NCI-H510A treated with DMSO at 0.1 percent for 48 hours (cell line): ENCODE measurements at regions not wholly inside any gene's neighbourhood (a gene's known extent, or its start where the extent isn't known, plus 50 kb on each side); places are given as distances from the start of the nearest gene placed in this dataset.

Source experiments
- DNase-seq: peaks from one replicate; lab custom pipeline; 2025; lab: John Stamatoyannopoulos, UW

DNA sequence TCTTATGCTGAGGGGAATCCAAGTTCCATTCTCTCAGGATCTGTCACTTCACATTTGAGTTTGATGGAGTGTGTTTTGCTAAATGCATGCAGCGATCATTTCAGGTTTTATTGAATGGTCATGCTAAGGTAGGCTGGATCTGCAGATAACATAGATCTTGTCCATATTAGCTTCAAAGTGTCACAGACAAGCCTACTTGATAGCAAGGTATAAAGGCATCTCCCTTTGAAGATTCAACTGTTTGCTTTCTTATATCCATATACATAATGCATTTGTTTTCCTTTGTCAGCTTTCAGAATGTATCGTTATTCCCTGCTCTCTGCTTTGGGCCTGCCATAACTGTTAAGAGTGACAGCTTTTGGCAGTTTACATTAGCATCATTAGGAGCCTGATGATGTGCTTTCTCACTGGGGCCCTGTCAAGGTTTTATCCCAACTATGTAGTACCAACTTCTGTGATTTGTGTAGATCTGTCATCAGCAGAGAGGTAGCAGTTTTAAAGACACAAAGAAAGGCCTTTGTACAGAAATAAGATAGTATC lies 604.3 kb upstream of the CDH7 start:
- no peak for DNase-seq

GRCh38 chr18:65145312-65145711 lies 605.5 kb upstream of the CDH7 start:
- DNase-seq, result no peak

- no peak for DNase-seq
Observed at GRCh38 chr18:65133610-65134009, 617.2 kb upstream of the CDH7 start.

GRCh38 chr18:65124633-65125032 lies 626.2 kb upstream of the CDH7 start:
- DNase-seq, result no peak

DNA sequence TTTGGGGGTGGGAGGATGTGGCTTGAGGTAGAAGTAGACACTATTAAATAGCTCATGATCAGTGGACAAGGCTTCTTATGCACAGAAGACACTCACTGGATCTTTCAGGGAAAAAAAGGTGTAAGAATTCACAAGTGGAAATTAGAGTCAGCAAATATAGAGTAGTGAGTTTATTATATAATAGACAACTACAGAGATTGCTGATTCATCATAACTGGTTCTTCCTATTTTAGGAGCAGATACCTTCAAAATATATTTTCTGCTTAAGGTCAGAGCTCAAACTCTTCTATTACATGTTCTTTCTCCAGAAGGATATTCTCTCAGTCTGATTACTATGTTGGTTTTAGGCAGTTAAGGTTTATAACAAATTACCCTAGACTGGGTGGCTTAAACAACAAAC lies 646.9 kb upstream of the CDH7 start:
- no peak for DNase-seq

DNA sequence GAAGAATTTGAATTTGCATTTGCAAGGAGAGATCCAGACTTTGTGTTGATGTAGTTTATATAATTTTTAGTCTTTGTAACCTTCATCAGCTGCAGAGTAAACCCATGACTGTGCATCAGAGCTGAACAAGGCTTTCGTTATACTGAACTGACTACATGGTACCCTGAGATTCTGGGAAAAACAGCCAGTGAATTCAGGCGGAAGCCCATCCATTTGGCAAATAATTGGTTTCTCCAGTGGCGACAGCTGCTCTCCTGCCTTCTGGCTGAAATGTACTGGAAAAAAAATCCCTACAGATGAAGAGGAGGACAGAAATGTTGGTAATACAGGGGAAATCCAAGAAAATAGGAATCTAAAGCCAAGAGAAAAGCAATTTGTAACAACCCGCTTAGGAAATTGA lies 657.5 kb upstream of the CDH7 start:
- no peak for DNase-seq

DNA sequence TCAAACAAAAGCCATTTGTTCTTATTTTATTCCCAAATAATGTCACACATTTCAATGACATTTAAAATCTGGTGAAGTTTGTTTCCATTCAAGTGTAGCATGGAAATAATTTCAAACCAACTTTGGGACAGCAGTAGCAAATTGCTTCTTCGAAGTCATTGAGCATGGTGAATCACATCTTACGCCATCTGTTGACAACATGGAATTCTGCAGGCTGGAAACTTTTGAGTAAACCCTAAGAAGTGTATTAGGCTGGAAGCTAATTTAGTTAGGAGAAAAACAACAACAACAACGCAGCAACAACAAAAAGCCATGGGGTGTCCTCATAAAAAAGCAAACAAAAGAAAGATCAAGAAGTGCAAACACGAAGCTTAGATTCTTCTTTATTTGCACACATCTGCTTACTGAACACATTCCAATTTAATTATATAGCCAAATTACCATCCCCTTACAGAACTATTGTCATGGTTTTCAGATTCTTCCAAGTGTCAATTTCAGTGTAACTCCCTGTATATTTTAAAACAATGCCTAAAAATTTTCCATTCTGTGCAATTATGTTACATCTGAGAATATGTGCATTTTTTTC lies 659.0 kb upstream of the CDH7 start:
- DNase-seq, result peak; percentile 43

DNA sequence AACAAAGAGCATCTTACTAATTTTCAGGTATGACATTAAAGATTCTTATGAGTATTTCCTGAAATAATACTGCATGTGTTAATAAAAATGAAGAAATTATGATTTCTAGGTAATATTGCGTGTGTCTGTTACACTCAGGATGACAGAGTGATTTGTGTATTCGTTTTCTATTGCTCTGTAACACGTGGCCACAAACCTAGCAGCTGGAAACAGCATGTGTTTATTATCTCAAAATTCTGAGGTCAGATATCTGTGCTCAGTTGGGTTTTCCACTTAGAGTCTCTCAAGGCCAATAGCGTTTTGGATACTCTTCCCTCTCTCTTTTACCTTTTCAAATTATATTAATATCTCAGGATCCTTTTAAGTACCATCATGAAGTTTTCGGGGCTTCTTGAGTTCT lies 667.9 kb upstream of the CDH7 start:
- DNase-seq, result no peak

GRCh38 chr18:65081786-65082185 lies 669.0 kb upstream of the CDH7 start:
- no peak for DNase-seq

GRCh38 chr18:65073060-65073550 lies 677.7 kb upstream of the CDH7 start:
- no peak for DNase-seq

DNA sequence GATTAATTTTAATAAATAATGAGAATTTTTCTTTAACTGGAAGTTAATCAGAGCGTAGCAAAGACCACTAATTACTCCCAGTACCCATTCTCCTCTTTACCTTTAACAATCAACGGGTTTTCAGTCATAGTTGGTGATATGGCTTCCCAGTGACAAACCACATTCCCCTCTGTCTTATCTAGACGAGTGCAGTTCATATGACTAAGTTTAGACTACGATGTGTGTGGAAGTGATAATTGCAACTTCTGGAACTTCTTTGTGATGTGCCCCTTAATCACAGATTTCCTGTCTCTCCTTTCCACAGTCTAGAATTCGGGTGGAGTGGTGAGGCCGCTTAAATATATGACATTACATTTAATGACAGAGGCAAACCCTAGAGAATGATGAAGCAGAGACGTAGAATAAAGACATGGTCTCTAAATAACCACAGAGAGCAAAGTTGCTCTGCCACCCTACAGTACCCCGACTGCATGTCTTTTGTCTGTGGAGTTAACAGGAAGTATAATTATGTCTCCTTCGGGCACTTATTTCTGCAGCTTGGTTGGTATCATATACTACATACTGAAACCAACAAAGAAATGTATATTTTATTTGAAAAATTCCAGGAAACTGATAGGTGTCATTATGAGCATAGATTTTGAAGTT lies 693.3 kb upstream of the CDH7 start:
- no peak for DNase-seq

GRCh38 chr18:65056575-65056974 lies 694.2 kb upstream of the CDH7 start:
- no peak for DNase-seq

- DNase-seq, result no peak
Observed at GRCh38 chr18:65049586-65049985, 701.2 kb upstream of the CDH7 start.

DNA sequence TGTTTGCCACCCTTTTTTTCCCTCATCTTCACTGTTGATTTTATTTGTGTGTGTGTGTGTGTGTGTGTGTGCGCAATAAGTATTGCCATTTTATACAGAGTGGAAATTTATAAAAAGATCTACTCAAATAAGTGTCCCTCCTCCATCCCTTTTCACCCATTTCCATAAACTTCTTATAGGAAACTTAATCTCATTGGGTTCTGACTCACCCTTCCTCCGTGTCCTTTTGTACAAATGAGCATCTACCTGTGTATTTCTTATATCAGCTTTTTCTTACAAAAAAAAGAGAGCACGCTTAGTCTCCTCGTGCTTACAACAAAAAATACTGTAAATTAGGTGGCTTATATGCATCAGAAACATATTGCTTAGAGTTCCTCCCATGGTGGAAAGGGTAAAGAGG lies 711.2 kb upstream of the CDH7 start:
- no peak for DNase-seq

DNA sequence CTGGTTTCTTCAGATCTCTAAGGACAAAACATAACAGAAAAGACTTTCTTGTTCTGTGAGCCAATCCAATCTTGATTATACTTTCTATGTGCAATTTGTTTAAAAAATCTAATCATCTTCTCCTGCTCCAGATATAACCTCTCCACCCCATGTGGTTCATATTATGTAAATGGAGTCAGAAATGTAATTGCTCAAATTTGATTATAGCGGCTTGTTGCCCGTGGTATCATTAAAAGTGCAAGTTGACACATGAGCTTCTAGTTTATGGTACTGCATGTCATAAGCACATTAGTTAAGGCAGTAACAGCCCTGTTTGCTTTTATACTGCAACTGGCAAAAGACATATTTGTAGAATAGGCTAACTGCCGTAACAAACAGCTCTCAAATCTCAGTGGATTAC lies 715.1 kb upstream of the CDH7 start:
- DNase-seq, result no peak

DNA sequence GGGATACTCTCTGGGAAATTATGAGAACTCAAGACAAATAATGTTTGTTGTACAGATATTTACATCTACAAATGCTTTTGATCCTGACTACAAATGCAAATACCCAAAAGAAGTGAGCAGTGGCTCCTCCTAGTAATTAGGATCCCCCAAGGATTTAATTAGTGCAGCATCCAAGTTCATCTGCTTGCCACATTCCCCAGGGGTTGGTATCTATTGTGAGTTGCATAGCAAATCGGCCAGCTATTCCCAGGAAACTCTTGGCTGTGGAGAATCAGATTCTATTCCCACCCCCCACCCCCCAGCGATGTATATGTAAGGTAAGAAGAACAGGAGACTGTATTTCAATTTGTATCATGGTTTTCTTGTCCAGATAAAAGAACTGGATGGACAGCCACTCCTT lies 725.1 kb upstream of the CDH7 start:
- DNase-seq, result no peak

GRCh38 chr18:65021021-65021420 lies 729.8 kb upstream of the CDH7 start:
- no peak for DNase-seq

GRCh38 chr18:65018184-65018583 lies 732.6 kb upstream of the CDH7 start:
- DNase-seq, result no peak

DNA sequence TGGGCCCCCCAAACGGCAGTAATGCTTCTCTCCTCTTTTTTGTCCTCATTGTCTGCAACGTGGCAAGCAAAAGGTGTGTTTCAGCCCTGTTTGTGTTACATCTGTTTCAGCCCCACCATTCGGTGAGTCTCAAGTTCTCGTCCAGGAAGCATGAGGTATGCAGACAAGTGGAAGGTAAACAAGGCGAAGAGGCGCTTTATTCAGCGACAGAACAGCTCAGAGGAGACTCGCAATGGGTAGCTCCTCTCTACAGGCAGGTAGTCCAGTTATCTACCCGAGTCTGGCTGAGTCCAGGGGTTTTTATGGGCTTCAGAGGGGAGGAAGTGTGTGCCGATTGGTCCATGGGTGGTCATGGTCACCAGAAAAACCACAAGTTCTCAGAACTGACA lies 733.4 kb upstream of the CDH7 start:
- peak; percentile 90 for DNase-seq

- DNase-seq, result no peak
Observed at GRCh38 chr18:65016631-65017371, 734.0 kb upstream of the CDH7 start.

DNA sequence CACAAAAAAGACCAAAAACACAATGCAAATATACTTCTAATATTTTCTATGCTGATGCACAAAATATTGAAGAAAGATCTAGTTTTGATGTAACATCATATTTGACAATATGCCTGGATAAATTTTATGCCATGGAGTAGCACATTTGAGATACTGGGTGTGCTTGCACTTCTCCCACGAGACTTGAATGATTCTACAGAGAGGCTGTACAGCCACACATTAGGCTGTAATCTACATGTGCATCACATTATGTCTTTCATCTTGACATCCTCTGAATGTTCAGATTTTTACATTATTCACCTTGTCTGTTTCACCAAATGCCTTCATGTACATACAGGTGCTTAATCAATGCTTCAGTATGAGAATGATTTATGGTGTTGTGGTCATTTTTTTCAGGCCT lies 756.4 kb upstream of the CDH7 start:
- no peak for DNase-seq

GRCh38 chr18:64993695-64994094 lies 757.1 kb upstream of the CDH7 start:
- peak; percentile 56 for DNase-seq

- no peak for DNase-seq
Observed at GRCh38 chr18:64992654-64993053, 758.2 kb upstream of the CDH7 start.
